ENCODE measurements at regions not wholly inside any gene's neighbourhood (a gene's known extent, or its start where the extent isn't known, plus 50 kb on each side); places are given as distances from the start of the nearest gene placed in this dataset.
A peak's percentile ranks its signal among the peaks of the same experiment; 100 is the strongest.

DNA sequence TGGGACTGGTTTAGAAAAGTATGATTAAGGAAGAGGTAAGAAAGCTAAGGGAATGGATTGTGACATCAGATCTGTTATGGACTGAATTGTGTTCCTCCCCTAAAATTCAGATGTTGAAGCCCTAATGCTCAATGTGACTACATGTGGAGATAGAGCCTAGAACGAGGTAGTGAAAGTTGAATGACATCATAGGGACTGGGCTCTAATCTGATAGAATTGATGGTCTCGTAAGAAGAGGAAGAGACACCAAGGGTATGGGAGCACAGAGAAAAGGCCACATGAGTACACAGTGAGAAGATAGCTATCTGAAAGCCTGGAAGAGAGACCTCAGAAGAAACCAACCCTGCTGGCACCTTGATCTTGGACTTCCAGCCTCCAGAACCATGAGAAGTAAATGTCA lies 178.3 kb downstream of the TRIB2 start:
- Histone ChIP-seq H3K27ac (ENCODE audit: extremely low read depth, low read depth, low read length) (no peak overlapping the region), H3K4me3 (ENCODE audit: low read depth, low read length) (no peak overlapping the region), H3K4me1 (ENCODE audit: control insufficient read depth, insufficient read depth, low read length) (no peaks in the 10 kb centered on the region), H3K36me3 (ENCODE audit: control insufficient read depth in 2 of 2, insufficient read depth in 1 of 2, low read length in 2 of 2) (no peaks in the 10 kb centered on the region), H3K9me3 (ENCODE audit: control insufficient read depth, insufficient read depth, low read depth, low read length) (no peaks in the 10 kb centered on the region)
- POLR2A ChIA-PET, result no interaction called here
- TF ChIP-seq ZNF548 (tag by site-specific recombination; IDR thresholded peaks at IDR 0.05) (0 out of 2 replicates have a peak, but pooled peaks have one; percentile 59), ZNF677 (tag by site-specific recombination; IDR thresholded peaks at IDR 0.05) (no peak)
- CTCF ChIA-PET, result interaction anchor here (0.9 kb wide), 1 partner anchor 1066 kb away, joined by 3 read pairs; no protein-coding TSS in a partner anchor

- no peak overlapping the region for H3K4me3 ChIP-seq (ENCODE audit: low read depth, low read length)
- TF ChIP-seq ZNF362 (tag by site-specific recombination; IDR thresholded peaks at IDR 0.05) (no peak), OSR2 (tag by site-specific recombination; IDR thresholded peaks at IDR 0.05) (no peak), ZNF16 (tag by site-specific recombination; IDR thresholded peaks at IDR 0.05; ENCODE audit: low read depth) (no peak), ZFP69B (tag by site-specific recombination; IDR thresholded peaks at IDR 0.05) (no peak), ZNF488 (tag by site-specific recombination; IDR thresholded peaks at IDR 0.05) (no peak), ZNF544 (tag by site-specific recombination; IDR thresholded peaks at IDR 0.05) (no peak), ZNF791 (tag by site-specific recombination; IDR thresholded peaks at IDR 0.05) (no peak)
- TF ChIP-seq, protein P1, sequence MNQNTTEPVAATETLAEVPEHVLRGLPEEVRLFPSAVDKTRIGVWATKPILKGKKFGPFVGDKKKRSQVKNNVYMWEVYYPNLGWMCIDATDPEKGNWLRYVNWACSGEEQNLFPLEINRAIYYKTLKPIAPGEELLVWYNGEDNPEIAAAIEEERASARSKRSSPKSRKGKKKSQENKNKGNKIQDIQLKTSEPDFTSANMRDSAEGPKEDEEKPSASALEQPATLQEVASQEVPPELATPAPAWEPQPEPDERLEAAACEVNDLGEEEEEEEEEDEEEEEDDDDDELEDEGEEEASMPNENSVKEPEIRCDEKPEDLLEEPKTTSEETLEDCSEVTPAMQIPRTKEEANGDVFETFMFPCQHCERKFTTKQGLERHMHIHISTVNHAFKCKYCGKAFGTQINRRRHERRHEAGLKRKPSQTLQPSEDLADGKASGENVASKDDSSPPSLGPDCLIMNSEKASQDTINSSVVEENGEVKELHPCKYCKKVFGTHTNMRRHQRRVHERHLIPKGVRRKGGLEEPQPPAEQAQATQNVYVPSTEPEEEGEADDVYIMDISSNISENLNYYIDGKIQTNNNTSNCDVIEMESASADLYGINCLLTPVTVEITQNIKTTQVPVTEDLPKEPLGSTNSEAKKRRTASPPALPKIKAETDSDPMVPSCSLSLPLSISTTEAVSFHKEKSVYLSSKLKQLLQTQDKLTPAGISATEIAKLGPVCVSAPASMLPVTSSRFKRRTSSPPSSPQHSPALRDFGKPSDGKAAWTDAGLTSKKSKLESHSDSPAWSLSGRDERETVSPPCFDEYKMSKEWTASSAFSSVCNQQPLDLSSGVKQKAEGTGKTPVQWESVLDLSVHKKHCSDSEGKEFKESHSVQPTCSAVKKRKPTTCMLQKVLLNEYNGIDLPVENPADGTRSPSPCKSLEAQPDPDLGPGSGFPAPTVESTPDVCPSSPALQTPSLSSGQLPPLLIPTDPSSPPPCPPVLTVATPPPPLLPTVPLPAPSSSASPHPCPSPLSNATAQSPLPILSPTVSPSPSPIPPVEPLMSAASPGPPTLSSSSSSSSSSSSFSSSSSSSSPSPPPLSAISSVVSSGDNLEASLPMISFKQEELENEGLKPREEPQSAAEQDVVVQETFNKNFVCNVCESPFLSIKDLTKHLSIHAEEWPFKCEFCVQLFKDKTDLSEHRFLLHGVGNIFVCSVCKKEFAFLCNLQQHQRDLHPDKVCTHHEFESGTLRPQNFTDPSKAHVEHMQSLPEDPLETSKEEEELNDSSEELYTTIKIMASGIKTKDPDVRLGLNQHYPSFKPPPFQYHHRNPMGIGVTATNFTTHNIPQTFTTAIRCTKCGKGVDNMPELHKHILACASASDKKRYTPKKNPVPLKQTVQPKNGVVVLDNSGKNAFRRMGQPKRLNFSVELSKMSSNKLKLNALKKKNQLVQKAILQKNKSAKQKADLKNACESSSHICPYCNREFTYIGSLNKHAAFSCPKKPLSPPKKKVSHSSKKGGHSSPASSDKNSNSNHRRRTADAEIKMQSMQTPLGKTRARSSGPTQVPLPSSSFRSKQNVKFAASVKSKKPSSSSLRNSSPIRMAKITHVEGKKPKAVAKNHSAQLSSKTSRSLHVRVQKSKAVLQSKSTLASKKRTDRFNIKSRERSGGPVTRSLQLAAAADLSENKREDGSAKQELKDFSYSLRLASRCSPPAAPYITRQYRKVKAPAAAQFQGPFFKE (tag by site-specific recombination; IDR thresholded peaks at IDR 0.05; ENCODE audit: borderline replicate concordance), result no peak
- H3K27ac ChIP-seq (ENCODE audit: extremely low read depth, low read depth, low read length), result no peak overlapping the region
- H3K9me3 ChIP-seq (ENCODE audit: control insufficient read depth, insufficient read depth, low read depth, low read length), result no peaks in the 10 kb centered on the region
- H3K36me3 ChIP-seq (ENCODE audit: control insufficient read depth in 2 of 2, insufficient read depth in 1 of 2, low read length in 2 of 2), result no peaks in the 10 kb centered on the region
- POLR2A ChIA-PET, result no interaction called here
- CTCF ChIA-PET, result interaction anchor here (1.5 to 2.2 kb wide), 2 partner anchors 35 to 111 kb away, joined by 4 to 9 read pairs; no protein-coding TSS in a partner anchor
- H3K4me1 ChIP-seq (ENCODE audit: control insufficient read depth, insufficient read depth, low read length), result no peaks in the 10 kb centered on the region
Observed at GRCh38 chr2:12896318-12896982, 179.7 kb downstream of the TRIB2 start.

DNA sequence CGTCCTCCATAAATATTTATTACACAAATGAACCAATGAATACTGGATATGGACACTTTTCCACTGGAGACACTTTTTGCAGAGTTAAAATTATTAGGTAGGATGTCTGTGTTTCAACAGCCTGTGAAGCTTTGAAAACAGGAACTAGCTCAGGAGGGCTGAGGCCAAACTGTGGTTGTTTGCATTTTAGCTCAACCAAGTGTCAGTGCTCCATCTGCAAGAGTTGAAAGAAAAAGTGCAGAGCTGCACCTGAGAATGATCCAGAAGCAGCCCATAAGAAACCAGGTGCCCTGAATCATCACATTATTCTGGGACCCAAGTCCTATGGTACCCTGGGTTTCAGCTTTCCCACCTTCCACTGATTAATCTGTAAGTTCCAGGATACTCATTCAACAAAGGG lies 180.4 kb downstream of the TRIB2 start:
- no peaks in the 10 kb centered on the region for H3K9me3 ChIP-seq (ENCODE audit: control insufficient read depth, insufficient read depth, low read depth, low read length)
- H3K36me3 ChIP-seq (ENCODE audit: control insufficient read depth in 2 of 2, insufficient read depth in 1 of 2, low read length in 2 of 2), result no peaks in the 10 kb centered on the region
- no peak overlapping the region for H3K27ac ChIP-seq (ENCODE audit: extremely low read depth, low read depth, low read length)
- ChIA-PET POLR2A (no interaction called here), CTCF (interaction anchor here (1.0 to 2.2 kb wide), 3 partner anchors 33 to 110 kb away, joined by 3 to 9 read pairs (median 4); no protein-coding TSS in a partner anchor)
- TF ChIP-seq ZNF785 (tag by site-specific recombination; IDR thresholded peaks at IDR 0.05), result no peak
- no peak overlapping the region for H3K4me3 ChIP-seq (ENCODE audit: low read depth, low read length)
- no peaks in the 10 kb centered on the region for H3K4me1 ChIP-seq (ENCODE audit: control insufficient read depth, insufficient read depth, low read length)
